CD14-positive monocyte (primary cell): ENCODE measurements at regions not wholly inside any gene's neighbourhood (a gene's known extent, or its start where the extent isn't known, plus 50 kb on each side); places are given as distances from the start of the nearest gene placed in this dataset.
A peak's percentile ranks its signal among the peaks of the same experiment; 100 is the strongest.

Source experiments
- DNase-seq, 3 donors: peaks; one replicate each; pipeline ENCODE4 v3.0.0-alpha.2; 2011 to 2022
- H2AFZ ChIP-seq: 2 replicates; pipeline ENCODE4 v1.6.0; 2012; ENCODE audit warnings: mild to moderate bottlenecking, low read depth, low read length, inconsistent platforms; ENCODE audit not compliant: insufficient read depth, poor library complexity, severe bottlenecking
- H3K27ac ChIP-seq, 2 donors: 1 replicate in 1 of 2; 2 replicates in 1 of 2; pipeline ENCODE4 v1.5.1; 2012 to 2013; ENCODE audit warnings: low read length in 2 of 2, control low read depth in 1 of 2, inconsistent platforms in 1 of 2, low read depth in 1 of 2, mild to moderate bottlenecking in 1 of 2
- H3K27me3 ChIP-seq, 2 donors: one replicate each; pipeline versions ENCODE4 v1.6.0 to v1.6.1; 2011 to 2013; ENCODE audit warnings: low read length in 2 of 2; ENCODE audit not compliant: control insufficient read depth in 2 of 2, insufficient read depth in 2 of 2
- H3K36me3 ChIP-seq, 2 donors: replicated peaks in 1 of 2; 1 replicate in 1 of 2; 2 replicates in 1 of 2; pipeline versions ENCODE4 v1.5.1 to v1.6.1; 2012 to 2013; ENCODE audit warnings: low read length in 2 of 2, control low read depth in 1 of 2, inconsistent platforms in 1 of 2, mild to moderate bottlenecking in 1 of 2; ENCODE audit not compliant: insufficient read depth in 2 of 2, control insufficient read depth in 1 of 2
- H3K4me1 ChIP-seq, 2 donors: 1 replicate in 1 of 2; 2 replicates in 1 of 2; pipeline versions ENCODE4 v1.5.1 to v1.6.1; 2012 to 2013; ENCODE audit warnings: low read length in 2 of 2, control low read depth in 1 of 2, inconsistent platforms in 1 of 2, mild to moderate bottlenecking in 1 of 2, moderate library complexity in 1 of 2; ENCODE audit not compliant: insufficient read depth in 2 of 2, control insufficient read depth in 1 of 2
- H3K4me2 ChIP-seq: replicated peaks from 2 replicates; pipeline ENCODE3; 2012; ENCODE audit warnings: low read length, moderate library complexity, mild to moderate bottlenecking; ENCODE audit not compliant: poor library complexity, severe bottlenecking; ENCODE audit errors: extremely low read depth
- H3K4me3 ChIP-seq, 3 experiments: fragments of 200-600 bp in 1 of 3; sonication (generic) in 1 of 3; replicated peaks in 1 of 3; 1 replicate in 2 of 3; 2 replicates in 1 of 3; pipeline ENCODE4 v1.5.1; 2011 to 2013; ENCODE audit warnings: low read length in 3 of 3, mild to moderate bottlenecking in 3 of 3, control low read depth in 2 of 3, low read depth in 2 of 3, inconsistent platforms in 1 of 3, moderate library complexity in 1 of 3
- H3K79me2 ChIP-seq: 2 replicates; pipeline ENCODE4 v1.6.0; 2012; ENCODE audit warnings: mild to moderate bottlenecking, control low read depth, inconsistent platforms, low read length, moderate library complexity; ENCODE audit not compliant: insufficient read depth
- H3K9ac ChIP-seq: 2 replicates; pipeline ENCODE4 v1.6.0; 2017; ENCODE audit warnings: low read length, mild to moderate bottlenecking; ENCODE audit not compliant: insufficient read depth, poor library complexity, severe bottlenecking
- H3K9me3 ChIP-seq, 2 donors: replicated peaks in 1 of 2; 1 replicate in 1 of 2; 2 replicates in 1 of 2; pipeline versions ENCODE4 v1.5.1 to v1.6.1; 2012 to 2013; ENCODE audit warnings: low read length in 2 of 2, control low read depth in 1 of 2; ENCODE audit not compliant: control insufficient read depth in 1 of 2, insufficient read depth in 1 of 2
- H4K20me1 ChIP-seq: 2 replicates; pipeline ENCODE4 v1.6.0; 2012; ENCODE audit warnings: mild to moderate bottlenecking, low read length, control low read depth, moderate library complexity; ENCODE audit not compliant: insufficient read depth
- H3K27ac Mint-ChIP-seq, 7 donors: one replicate each; pipeline ENCODE4 v1.8.0; 2020; ENCODE audit warnings: mild to moderate bottlenecking in 7 of 7, mixed read lengths in 7 of 7, moderate library complexity in 6 of 7, inconsistent platforms in 2 of 7
- H3K27me3 Mint-ChIP-seq, 3 donors: one replicate each; pipeline ENCODE4 v1.8.0; 2021 to 2022; ENCODE audit warnings: low read depth in 3 of 3, mild to moderate bottlenecking in 3 of 3, mixed read lengths in 3 of 3, moderate library complexity in 3 of 3, inconsistent platforms in 1 of 3
- H3K36me3 Mint-ChIP-seq, 2 donors: one replicate each; pipeline ENCODE4 v1.8.0; 2020; ENCODE audit warnings: mixed read lengths in 2 of 2, inconsistent platforms in 1 of 2, mild to moderate bottlenecking in 1 of 2
- H3K4me1 Mint-ChIP-seq: one replicate; pipeline ENCODE4 v1.8.0; 2020; ENCODE audit warnings: mild to moderate bottlenecking, mixed read lengths
- H3K4me3 Mint-ChIP-seq, 2 donors: one replicate each; pipeline ENCODE4 v1.8.0; 2020; ENCODE audit warnings: mild to moderate bottlenecking in 2 of 2, mixed read lengths in 2 of 2, moderate library complexity in 1 of 2
- H3K9me3 Mint-ChIP-seq, 7 donors: one replicate each; pipeline ENCODE4 v1.8.0; 2020 to 2022; ENCODE audit warnings: mixed read lengths in 7 of 7, mild to moderate bottlenecking in 6 of 7, moderate library complexity in 6 of 7, inconsistent platforms in 2 of 7
- CTCF ChIP-seq: fragments of 200-600 bp; IDR thresholded peaks from one replicate; pipeline ENCODE4 v1.8.0; 2022; ENCODE audit warnings: antibody characterized with exemption, mild to moderate bottlenecking
- WGBS: methylation state at CpG from one replicate; pipeline ENCODE4 v1.1.5; 2013; ENCODE audit warnings: missing lambda C conversion rate; ENCODE audit not compliant: insufficient coverage; 5-methylcytosine and 5-hydroxymethylcytosine counted together
- intact Hi-C, 2 donors: fragments of 100-400 bp; cut with micrococcal nuclease; formaldehyde crosslinking; loops; one replicate each; pipeline versions ENCODE4 v1.15.0 to v1.15.1; 2023

- Histone ChIP-seq H3K27ac (no peak overlapping the region), H2AFZ (no peak overlapping the region), H3K4me3 (no peak overlapping the region), H4K20me1 (no peaks in the 10 kb centered on the region), H3K27me3 (peaks cover 9 to 26% of the 10 kb centered on the region in 2 donors), H3K4me2 (no peak overlapping the region), H3K36me3 (no peaks in the 10 kb centered on the region), H3K79me2 (no peaks in the 10 kb centered on the region), H3K9ac (no peak overlapping the region), H3K9me3 (no peaks in the 10 kb centered on the region), H3K4me1 (peaks cover 0 to 6% of the 10 kb centered on the region in 2 donors)
- no peak for DNase-seq
- H3K36me3 Mint-ChIP-seq, result no peaks in the 10 kb centered on the region
- peaks cover 28 to 51% (median 37%) of the 10 kb centered on the region in 3 donors for H3K27me3 Mint-ChIP-seq
- H3K27ac Mint-ChIP-seq, result no peak overlapping the region
- no peak for TF ChIP-seq CTCF
- intact Hi-C loops, result no loop called here
- peaks cover 0 to 3% (median 0%) of the 10 kb centered on the region in 7 donors for H3K9me3 Mint-ChIP-seq
- peaks cover 14% of the 10 kb centered on the region for H3K4me1 Mint-ChIP-seq
- 79% methylated on average over 3 of the region's 5 CpGs for WGBS
- no peak overlapping the region for H3K4me3 Mint-ChIP-seq
Measured at GRCh38 chr2:2687745-2688144, 356.7 kb upstream of the MYT1L start.

- no peaks in the 10 kb centered on the region for H3K36me3 ChIP-seq
- DNase-seq, result no peak
- H3K4me3 ChIP-seq, result no peak overlapping the region
- peaks cover 9 to 30% of the 10 kb centered on the region in 2 donors for H3K27me3 ChIP-seq
- H3K79me2 ChIP-seq, result no peaks in the 10 kb centered on the region
- no peak overlapping the region for H3K9ac ChIP-seq
- H3K4me1 ChIP-seq, result peaks cover 10 to 13% of the 10 kb centered on the region in 2 donors
- H2AFZ ChIP-seq, result no peak overlapping the region
- peaks cover 23% of the 10 kb centered on the region for H3K4me1 Mint-ChIP-seq
- H3K27ac ChIP-seq, result no peak overlapping the region
- H3K9me3 ChIP-seq, result no peaks in the 10 kb centered on the region
- no peaks in the 10 kb centered on the region for H4K20me1 ChIP-seq
- peak overlapping the region in 1 of 2 donors; percentile 77 for H3K4me3 Mint-ChIP-seq
- no peaks in the 10 kb centered on the region for H3K36me3 Mint-ChIP-seq
- WGBS, result 0% methylated on average over 2 of the region's 9 CpGs
- intact Hi-C loops, result no loop called here
- TF ChIP-seq CTCF, result no peak
- peaks cover 0 to 5% (median 1%) of the 10 kb centered on the region in 7 donors for H3K9me3 Mint-ChIP-seq
- peaks cover 35 to 59% (median 37%) of the 10 kb centered on the region in 3 donors for H3K27me3 Mint-ChIP-seq
- H3K27ac Mint-ChIP-seq, result peak overlapping the region in 3 of 7 donors; percentile 5 to 68 (median 21)
- H3K4me2 ChIP-seq, result peak overlapping the region; percentile 32
Measured at GRCh38 chr2:2686222-2686621, 355.1 kb upstream of the MYT1L start.
